ENCODE measurements at regions not wholly inside any gene's neighbourhood (a gene's known extent, or its start where the extent isn't known, plus 50 kb on each side); places are given as distances from the start of the nearest gene placed in this dataset.
"Not testable (repeated sequence)": the region's sequence is repeated elsewhere in the genome, so short reads cannot be mapped to it uniquely, and the experiment has no call there.

- no peak for DNase-seq (ENCODE audit: low spot score)
These were observed 63.7 kb upstream of the UXS1 start for GRCh38 chr2:106257830-106258229.

GRCh38 chr2:106257135-106257534, 63.0 kb upstream of the UXS1 start:
- DNase-seq (ENCODE audit: low spot score) = no peak

GRCh38 chr2:106249157-106249828, 55.2 kb upstream of the UXS1 start:
- not testable (repeated sequence) for DNase-seq (ENCODE audit: low spot score)

GRCh38 chr2:106248548-106249151, 54.5 kb upstream of the UXS1 start:
- not testable (repeated sequence) for DNase-seq (ENCODE audit: low spot score)

Data from umbilical cord (tissue), 1 donor.